Vagina (tissue), 2 donors: ENCODE measurements at regions not wholly inside any gene's neighbourhood (a gene's known extent, or its start where the extent isn't known, plus 50 kb on each side); places are given as distances from the start of the nearest gene placed in this dataset.

Experiments
- DNase-seq, 2 donors: peaks; one replicate each; pipeline ENCODE4 v3.0.0-alpha.2; 2017; ENCODE audit errors: extremely low spot score in 2 of 2
- H3K27ac ChIP-seq: fragments of 200-600 bp; sonication (generic); one replicate; pipeline ENCODE4 v1.5.1; 2019
- H3K27me3 ChIP-seq: fragments of 200-600 bp; sonication (generic); one replicate; pipeline ENCODE4 v1.5.1; 2019
- H3K36me3 ChIP-seq, 2 donors: fragments of 200-600 bp; sonication (generic); one replicate each; pipeline ENCODE4 v1.5.1; 2017 to 2019
- H3K4me1 ChIP-seq: fragments of 200-600 bp; sonication (generic); one replicate; pipeline ENCODE4 v1.5.1; 2019
- H3K4me3 ChIP-seq, 2 donors: fragments of 200-600 bp; sonication (generic); 1 replicate in 1 of 2; 2 replicates in 1 of 2; pipeline ENCODE4 v1.5.1; 2016 to 2019
- H3K9me3 ChIP-seq: fragments of 200-600 bp; sonication (generic); one replicate; pipeline ENCODE4 v1.5.1; 2019
- POLR2A ChIP-seq, 2 donors: fragments of 450-650 bp; IDR thresholded peaks; one replicate each; pipeline ENCODE4 v1.6.1; 2017; ENCODE audit warnings: antibody characterized with exemption in 2 of 2, mild to moderate bottlenecking in 2 of 2, moderate library complexity in 2 of 2
- POLR2AphosphoS5 ChIP-seq, 2 donors: sonication (generic); formaldehyde crosslinking; IDR thresholded peaks; one replicate each; pipeline ENCODE4 v1.9.0; 2017; ENCODE audit warnings: antibody characterized with exemption in 2 of 2, mild to moderate bottlenecking in 2 of 2, low read depth in 1 of 2; ENCODE audit not compliant: insufficient read depth in 1 of 2
- intact Hi-C: fragments of 100-400 bp; cut with DNase I; formaldehyde crosslinking; loops from one replicate; pipeline ENCODE4 v1.15.1; 2023
- TF ChIP-seq, protein P1 (sequence below), 3 experiments: fragments of 450-650 bp in 2 of 3; fragments of 200-600 bp in 1 of 3; sonication (generic) in 1 of 3; IDR thresholded peaks; one replicate each; pipeline ENCODE4 v1.5.1; 2017 to 2019; ENCODE audit warnings: antibody characterized with exemption in 3 of 3, mild to moderate bottlenecking in 2 of 3, moderate library complexity in 2 of 3

GRCh38 chr2:204078003-204078698, 141.6 kb downstream of the ICOS start:
- no peaks in the 10 kb centered on the region for H3K36me3 ChIP-seq
- DNase-seq, result no peak
- no peaks in the 10 kb centered on the region for H3K9me3 ChIP-seq
- no peaks in the 10 kb centered on the region for H3K4me1 ChIP-seq
- H3K27ac ChIP-seq, result no peak overlapping the region
- intact Hi-C loops, result no loop called here
- TF ChIP-seq POLR2AphosphoS5 (IDR thresholded peaks at IDR 0.05; ENCODE audit: insufficient read depth in 1 of 2, low read depth in 1 of 2) (no peak), POLR2A (IDR thresholded peaks at IDR 0.05) (no peak)
- TF ChIP-seq, protein P1, sequence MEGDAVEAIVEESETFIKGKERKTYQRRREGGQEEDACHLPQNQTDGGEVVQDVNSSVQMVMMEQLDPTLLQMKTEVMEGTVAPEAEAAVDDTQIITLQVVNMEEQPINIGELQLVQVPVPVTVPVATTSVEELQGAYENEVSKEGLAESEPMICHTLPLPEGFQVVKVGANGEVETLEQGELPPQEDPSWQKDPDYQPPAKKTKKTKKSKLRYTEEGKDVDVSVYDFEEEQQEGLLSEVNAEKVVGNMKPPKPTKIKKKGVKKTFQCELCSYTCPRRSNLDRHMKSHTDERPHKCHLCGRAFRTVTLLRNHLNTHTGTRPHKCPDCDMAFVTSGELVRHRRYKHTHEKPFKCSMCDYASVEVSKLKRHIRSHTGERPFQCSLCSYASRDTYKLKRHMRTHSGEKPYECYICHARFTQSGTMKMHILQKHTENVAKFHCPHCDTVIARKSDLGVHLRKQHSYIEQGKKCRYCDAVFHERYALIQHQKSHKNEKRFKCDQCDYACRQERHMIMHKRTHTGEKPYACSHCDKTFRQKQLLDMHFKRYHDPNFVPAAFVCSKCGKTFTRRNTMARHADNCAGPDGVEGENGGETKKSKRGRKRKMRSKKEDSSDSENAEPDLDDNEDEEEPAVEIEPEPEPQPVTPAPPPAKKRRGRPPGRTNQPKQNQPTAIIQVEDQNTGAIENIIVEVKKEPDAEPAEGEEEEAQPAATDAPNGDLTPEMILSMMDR (IDR thresholded peaks at IDR 0.05), result no peak
- no peaks in the 10 kb centered on the region for H3K27me3 ChIP-seq
- no peak overlapping the region for H3K4me3 ChIP-seq

GRCh38 chr2:204081487-204082425, 145.2 kb downstream of the ICOS start:
- Histone ChIP-seq H3K27me3 (no peaks in the 10 kb centered on the region), H3K4me3 (no peak overlapping the region), H3K36me3 (no peaks in the 10 kb centered on the region), H3K9me3 (no peaks in the 10 kb centered on the region), H3K4me1 (peaks cover 19% of the 10 kb centered on the region), H3K27ac (no peak overlapping the region)
- TF ChIP-seq, protein P1 (IDR thresholded peaks at IDR 0.05), result no peak
- TF ChIP-seq POLR2AphosphoS5 (IDR thresholded peaks at IDR 0.05; ENCODE audit: insufficient read depth in 1 of 2, low read depth in 1 of 2) (no peak), POLR2A (IDR thresholded peaks at IDR 0.05) (no peak)
- DNase-seq, result no peak
- intact Hi-C loops, result no loop called here

GRCh38 chr2:204086167-204086566, 149.6 kb downstream of the ICOS start:
- TF ChIP-seq, protein P1 (IDR thresholded peaks at IDR 0.05), result no peak

DNA sequence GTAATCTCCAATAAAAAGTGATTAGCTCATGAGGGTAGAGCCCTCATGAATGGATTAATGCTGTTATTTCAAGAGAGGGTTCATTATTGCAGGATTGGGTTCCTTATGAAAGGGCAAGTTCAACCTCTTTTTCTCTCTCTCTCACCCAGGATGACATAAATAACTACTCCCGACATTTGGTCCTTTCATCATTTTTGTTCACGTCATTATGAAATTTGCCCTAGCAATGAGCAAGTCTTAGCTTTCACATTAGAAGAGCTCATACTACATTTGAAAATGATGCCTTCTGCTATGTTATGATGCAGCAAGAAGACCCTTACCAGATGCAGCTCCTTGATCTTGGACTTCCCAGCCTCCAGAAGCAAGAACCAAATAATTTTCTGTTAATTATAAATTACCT, 152.5 kb downstream of the ICOS start:
- H3K9me3 ChIP-seq, result no peaks in the 10 kb centered on the region
- intact Hi-C loops, result no loop called here
- TF ChIP-seq, protein P1 (IDR thresholded peaks at IDR 0.05), result no peak
- TF ChIP-seq POLR2A (IDR thresholded peaks at IDR 0.05), result no peak
- TF ChIP-seq POLR2AphosphoS5 (IDR thresholded peaks at IDR 0.05; ENCODE audit: insufficient read depth in 1 of 2, low read depth in 1 of 2), result no peak
- no peaks in the 10 kb centered on the region for H3K27me3 ChIP-seq
- DNase-seq, result no peak
- no peak overlapping the region for H3K4me3 ChIP-seq
- H3K36me3 ChIP-seq, result no peaks in the 10 kb centered on the region
- peaks cover 19% of the 10 kb centered on the region for H3K4me1 ChIP-seq
- H3K27ac ChIP-seq, result no peak overlapping the region

More at GRCh38 chr2:204086167-204086566, 149.6 kb downstream of the ICOS start:
- H3K4me3 ChIP-seq, result no peak overlapping the region
- H3K4me1 ChIP-seq, result peaks cover 19% of the 10 kb centered on the region
- no peaks in the 10 kb centered on the region for H3K36me3 ChIP-seq
- H3K27me3 ChIP-seq, result no peaks in the 10 kb centered on the region
- no peaks in the 10 kb centered on the region for H3K9me3 ChIP-seq
- intact Hi-C loops, result no loop called here
- no peak for DNase-seq
- H3K27ac ChIP-seq, result no peak overlapping the region

DNA sequence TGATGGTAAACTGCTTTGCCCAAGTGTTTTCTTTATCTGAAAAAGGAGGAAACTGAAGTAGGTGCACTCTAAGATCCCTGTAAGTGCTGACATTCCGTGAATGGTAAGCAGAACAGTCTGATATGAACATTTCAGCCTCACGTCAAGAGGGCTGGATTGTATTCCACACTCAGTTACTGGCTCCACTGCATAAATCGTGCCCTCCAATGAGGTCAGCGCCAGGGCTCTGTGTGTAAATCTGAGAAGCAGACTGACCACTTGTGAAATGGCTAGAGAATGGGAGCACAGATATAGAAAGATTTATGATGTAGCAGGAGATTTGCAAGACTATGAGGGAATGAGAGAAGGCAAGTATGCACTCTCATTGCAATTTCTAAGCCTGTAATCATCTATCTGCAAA, 153.0 kb downstream of the ICOS start:
- Histone ChIP-seq H3K4me1 (peaks cover 19% of the 10 kb centered on the region), H3K27ac (no peak overlapping the region), H3K9me3 (no peaks in the 10 kb centered on the region), H3K36me3 (no peaks in the 10 kb centered on the region), H3K27me3 (no peaks in the 10 kb centered on the region), H3K4me3 (no peak overlapping the region)
- no peak for DNase-seq
- intact Hi-C loops, result no loop called here
- TF ChIP-seq POLR2A (IDR thresholded peaks at IDR 0.05) (no peak), POLR2AphosphoS5 (IDR thresholded peaks at IDR 0.05; ENCODE audit: insufficient read depth in 1 of 2, low read depth in 1 of 2) (no peak)
- TF ChIP-seq, protein P1 (IDR thresholded peaks at IDR 0.05), result no peak
